ENCODE measurements at regions not wholly inside any gene's neighbourhood (a gene's known extent, or its start where the extent isn't known, plus 50 kb on each side); places are given as distances from the start of the nearest gene placed in this dataset.

DNA sequence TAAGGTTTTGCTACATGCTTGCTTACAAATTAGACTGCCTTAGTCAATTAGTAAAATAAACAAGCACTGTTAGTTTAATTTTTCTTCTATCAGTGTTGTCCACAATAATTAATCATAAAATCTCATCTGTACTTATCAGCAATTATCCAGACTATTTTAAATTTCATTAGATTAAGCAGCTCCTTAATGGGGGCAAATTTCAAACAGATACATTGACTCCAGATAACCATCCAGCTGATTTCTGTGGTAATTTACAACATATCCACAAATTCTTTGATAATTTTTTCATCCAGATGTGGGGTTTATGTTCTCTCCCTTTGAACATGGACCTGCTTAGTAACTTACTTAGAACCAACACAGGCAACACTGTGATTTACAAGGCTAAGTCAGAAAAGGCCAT is 170.4 kb upstream of the CWC22 start:
- H3K9me3 Mint-ChIP-seq, result peaks cover 0 to 4% of the 10 kb centered on the region in 2 donors
- no peaks in the 10 kb centered on the region for H3K4me1 Mint-ChIP-seq
- no peak overlapping the region for H3K27ac Mint-ChIP-seq
- no peak overlapping the region for H3K4me3 ChIP-seq (ENCODE audit: low read length)
- TF ChIP-seq, protein P1, sequence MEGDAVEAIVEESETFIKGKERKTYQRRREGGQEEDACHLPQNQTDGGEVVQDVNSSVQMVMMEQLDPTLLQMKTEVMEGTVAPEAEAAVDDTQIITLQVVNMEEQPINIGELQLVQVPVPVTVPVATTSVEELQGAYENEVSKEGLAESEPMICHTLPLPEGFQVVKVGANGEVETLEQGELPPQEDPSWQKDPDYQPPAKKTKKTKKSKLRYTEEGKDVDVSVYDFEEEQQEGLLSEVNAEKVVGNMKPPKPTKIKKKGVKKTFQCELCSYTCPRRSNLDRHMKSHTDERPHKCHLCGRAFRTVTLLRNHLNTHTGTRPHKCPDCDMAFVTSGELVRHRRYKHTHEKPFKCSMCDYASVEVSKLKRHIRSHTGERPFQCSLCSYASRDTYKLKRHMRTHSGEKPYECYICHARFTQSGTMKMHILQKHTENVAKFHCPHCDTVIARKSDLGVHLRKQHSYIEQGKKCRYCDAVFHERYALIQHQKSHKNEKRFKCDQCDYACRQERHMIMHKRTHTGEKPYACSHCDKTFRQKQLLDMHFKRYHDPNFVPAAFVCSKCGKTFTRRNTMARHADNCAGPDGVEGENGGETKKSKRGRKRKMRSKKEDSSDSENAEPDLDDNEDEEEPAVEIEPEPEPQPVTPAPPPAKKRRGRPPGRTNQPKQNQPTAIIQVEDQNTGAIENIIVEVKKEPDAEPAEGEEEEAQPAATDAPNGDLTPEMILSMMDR (IDR thresholded peaks at IDR 0.05), result no peak
- no peak for DNase-seq
- ATAC-seq, result no peak
- H3K27me3 ChIP-seq (ENCODE audit: control insufficient read depth, insufficient read depth, low read length), result no peaks in the 10 kb centered on the region
- no peaks in the 10 kb centered on the region for H3K36me3 ChIP-seq (ENCODE audit: control insufficient read depth, insufficient read depth, low read length)
- H3K9me3 ChIP-seq (ENCODE audit: control insufficient read depth, insufficient read depth, low read length), result no peaks in the 10 kb centered on the region
- intact Hi-C loops (cut with micrococcal nuclease), result no loop called here
- H3K4me3 Mint-ChIP-seq, result no peak overlapping the region
- no peaks in the 10 kb centered on the region for H3K4me1 ChIP-seq (ENCODE audit: control insufficient read depth, insufficient read depth, low read length)
- no peaks in the 10 kb centered on the region for H3K27me3 Mint-ChIP-seq (ENCODE audit: low read depth in 2 of 2)
- H3K27ac ChIP-seq (ENCODE audit: low read length), result no peak overlapping the region
- H3K36me3 Mint-ChIP-seq, result no peaks in the 10 kb centered on the region

DNA sequence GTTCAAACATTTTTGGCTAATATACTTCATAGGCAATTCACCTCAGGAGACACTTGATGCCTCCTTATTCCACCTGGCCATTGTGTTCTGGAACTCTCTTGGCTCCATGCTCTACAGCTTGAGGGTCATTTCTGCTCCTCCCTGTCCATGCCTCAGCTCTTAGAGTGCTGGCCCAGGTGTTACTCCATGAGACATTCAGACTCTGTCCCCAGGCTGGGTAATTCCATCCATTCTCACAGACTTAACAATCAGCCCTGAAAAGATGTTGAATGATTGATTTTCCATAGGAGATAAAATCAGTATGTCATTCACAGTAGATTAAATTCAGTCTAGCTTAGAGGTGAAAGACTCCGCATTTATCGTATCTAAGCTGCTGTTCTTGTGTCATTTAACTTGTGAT is 168.6 kb upstream of the CWC22 start:
- H3K27me3 ChIP-seq (ENCODE audit: control insufficient read depth, insufficient read depth, low read length), result no peaks in the 10 kb centered on the region
- no peaks in the 10 kb centered on the region for H3K36me3 ChIP-seq (ENCODE audit: control insufficient read depth, insufficient read depth, low read length)
- DNase-seq (no peak), ATAC-seq (no peak)
- Mint-ChIP-seq H3K4me3 (no peak overlapping the region), H3K27ac (no peak overlapping the region), H3K4me1 (no peaks in the 10 kb centered on the region), H3K9me3 (peaks cover 2 to 7% of the 10 kb centered on the region in 2 donors), H3K27me3 (ENCODE audit: low read depth in 2 of 2) (no peaks in the 10 kb centered on the region), H3K36me3 (no peaks in the 10 kb centered on the region)
- no peak overlapping the region for H3K27ac ChIP-seq (ENCODE audit: low read length)
- no peak overlapping the region for H3K4me3 ChIP-seq (ENCODE audit: low read length)
- no peaks in the 10 kb centered on the region for H3K9me3 ChIP-seq (ENCODE audit: control insufficient read depth, insufficient read depth, low read length)
- H3K4me1 ChIP-seq (ENCODE audit: control insufficient read depth, insufficient read depth, low read length), result no peaks in the 10 kb centered on the region
- intact Hi-C loops (cut with micrococcal nuclease), result no loop called here
- 100% methylated on average over 2 of the region's 2 CpGs for WGBS (ENCODE audit: insufficient coverage)
- TF ChIP-seq, protein P1 (IDR thresholded peaks at IDR 0.05), result no peak

DNA sequence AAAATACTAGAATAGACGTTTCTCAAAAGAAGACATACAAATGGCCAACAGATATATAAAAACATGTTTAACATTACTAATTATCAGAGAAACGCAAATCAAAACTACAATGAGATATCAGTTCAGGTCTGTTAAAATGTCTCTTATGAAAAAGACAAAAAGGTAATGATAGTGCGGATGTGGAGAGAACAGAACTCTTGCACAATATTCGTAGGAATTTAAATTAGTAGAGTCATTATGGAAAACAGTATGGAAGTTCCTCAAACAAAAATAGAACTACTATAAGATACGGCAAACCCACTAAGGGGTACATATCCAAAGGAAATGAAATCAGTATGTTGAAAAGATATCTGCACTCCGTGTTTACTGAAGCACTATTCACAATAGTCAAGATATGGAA is 167.5 kb upstream of the CWC22 start:
- Mint-ChIP-seq H3K27ac (no peak overlapping the region), H3K4me1 (no peaks in the 10 kb centered on the region), H3K4me3 (no peak overlapping the region), H3K27me3 (ENCODE audit: low read depth in 2 of 2) (no peaks in the 10 kb centered on the region), H3K36me3 (no peaks in the 10 kb centered on the region), H3K9me3 (peaks cover 8 to 11% of the 10 kb centered on the region in 2 donors)
- DNase-seq (no peak), ATAC-seq (no peak)
- no peaks in the 10 kb centered on the region for H3K4me1 ChIP-seq (ENCODE audit: control insufficient read depth, insufficient read depth, low read length)
- H3K4me3 ChIP-seq (ENCODE audit: low read length), result no peak overlapping the region
- H3K27ac ChIP-seq (ENCODE audit: low read length), result no peak overlapping the region
- intact Hi-C loops (cut with micrococcal nuclease), result no loop called here
- WGBS (ENCODE audit: insufficient coverage), result 100% methylated on average over 3 of the region's 6 CpGs
- peaks cover 2% of the 10 kb centered on the region for H3K27me3 ChIP-seq (ENCODE audit: control insufficient read depth, insufficient read depth, low read length)
- H3K9me3 ChIP-seq (ENCODE audit: control insufficient read depth, insufficient read depth, low read length), result peaks cover 3% of the 10 kb centered on the region
- TF ChIP-seq, protein P1 (IDR thresholded peaks at IDR 0.05), result no peak
- H3K36me3 ChIP-seq (ENCODE audit: control insufficient read depth, insufficient read depth, low read length), result no peaks in the 10 kb centered on the region

DNA sequence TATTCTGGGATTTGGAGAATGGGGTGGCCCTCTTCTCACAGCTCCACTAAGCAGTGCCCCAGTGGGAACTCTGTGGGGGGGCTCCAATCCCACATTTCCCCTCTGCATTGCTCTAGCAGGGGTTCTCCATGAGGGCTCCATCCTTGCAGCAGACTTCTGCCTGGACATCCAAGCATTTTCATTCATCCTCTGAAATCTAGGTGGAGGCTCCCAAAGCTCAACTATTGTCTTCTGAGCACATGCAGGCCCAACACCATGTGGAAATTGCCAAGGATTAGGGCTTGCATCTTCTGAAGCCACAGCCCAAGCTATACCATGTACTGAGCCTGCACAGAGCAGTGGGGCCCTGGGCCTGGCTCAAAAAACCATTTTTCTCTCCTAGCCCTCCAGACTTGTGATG is 162.4 kb upstream of the CWC22 start:
- H3K27me3 Mint-ChIP-seq (ENCODE audit: low read depth in 2 of 2), result no peaks in the 10 kb centered on the region
- Histone ChIP-seq H3K27ac (ENCODE audit: low read length) (no peak overlapping the region), H3K4me1 (ENCODE audit: control insufficient read depth, insufficient read depth, low read length) (no peaks in the 10 kb centered on the region), H3K36me3 (ENCODE audit: control insufficient read depth, insufficient read depth, low read length) (no peaks in the 10 kb centered on the region), H3K9me3 (ENCODE audit: control insufficient read depth, insufficient read depth, low read length) (peaks cover 8% of the 10 kb centered on the region), H3K27me3 (ENCODE audit: control insufficient read depth, insufficient read depth, low read length) (peaks cover 2% of the 10 kb centered on the region), H3K4me3 (ENCODE audit: low read length) (no peak overlapping the region)
- H3K4me3 Mint-ChIP-seq, result no peak overlapping the region
- ATAC-seq (no peak), DNase-seq (no peak)
- H3K36me3 Mint-ChIP-seq, result no peaks in the 10 kb centered on the region
- no peaks in the 10 kb centered on the region for H3K4me1 Mint-ChIP-seq
- H3K27ac Mint-ChIP-seq, result no peak overlapping the region
- H3K9me3 Mint-ChIP-seq, result peaks cover 11 to 13% of the 10 kb centered on the region in 2 donors
- intact Hi-C loops (cut with micrococcal nuclease), result no loop called here
- TF ChIP-seq, protein P1 (IDR thresholded peaks at IDR 0.05), result no peak

Measured in natural killer cell (primary cell).